ENCODE measurements at regions not wholly inside any gene's neighbourhood (a gene's known extent, or its start where the extent isn't known, plus 50 kb on each side); places are given as distances from the start of the nearest gene placed in this dataset.

- H3K4me3 Mint-ChIP-seq, result no peak overlapping the region
- CTCF ChIA-PET, result interaction anchor here (0.8 to 1.4 kb wide), 2 partner anchors 10 to 47 kb away, joined by 4 read pairs; no protein-coding TSS in a partner anchor
- DNase-seq, result no peak
- POLR2A ChIA-PET, result no interaction called here
- H3K4me1 Mint-ChIP-seq, result no peaks in the 10 kb centered on the region
- H3K36me3 Mint-ChIP-seq (ENCODE audit: low read depth), result no peaks in the 10 kb centered on the region
- H3K27ac Mint-ChIP-seq, result no peak overlapping the region
- no peaks in the 10 kb centered on the region for H3K9me3 Mint-ChIP-seq
- H3K27me3 Mint-ChIP-seq, result no peaks in the 10 kb centered on the region
Observed at GRCh38 chr13:77415253-77416071, 88.6 kb upstream of the MYCBP2 start.

DNA sequence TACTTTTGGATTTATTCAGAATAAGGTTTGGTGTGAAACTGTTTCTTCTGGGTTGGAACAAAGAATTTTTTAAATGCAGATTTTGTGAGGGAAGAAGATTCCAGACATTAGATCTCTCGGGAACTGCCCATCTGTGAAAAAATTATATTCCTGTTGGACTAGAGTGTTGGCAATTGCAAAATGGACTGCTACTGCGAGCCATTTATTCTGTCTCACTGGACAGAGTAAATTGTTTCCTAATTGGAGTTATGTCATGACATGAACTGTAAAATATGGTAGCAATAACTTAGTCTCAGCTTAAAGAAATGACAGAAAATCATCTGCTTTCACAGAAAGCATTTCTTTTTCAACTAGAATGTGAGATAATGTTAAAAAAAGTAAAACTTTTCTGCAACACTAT lies 86.0 kb upstream of the MYCBP2 start:
- no peaks in the 10 kb centered on the region for H3K9me3 Mint-ChIP-seq
- no peak for DNase-seq
- POLR2A ChIA-PET, result no interaction called here
- H3K27me3 Mint-ChIP-seq, result no peaks in the 10 kb centered on the region
- H3K36me3 Mint-ChIP-seq (ENCODE audit: low read depth), result no peaks in the 10 kb centered on the region
- CTCF ChIA-PET, result no interaction called here
- H3K4me3 Mint-ChIP-seq, result no peak overlapping the region
- H3K27ac Mint-ChIP-seq, result no peak overlapping the region
- no peaks in the 10 kb centered on the region for H3K4me1 Mint-ChIP-seq

- Mint-ChIP-seq H3K27me3 (no peaks in the 10 kb centered on the region), H3K36me3 (ENCODE audit: low read depth) (no peaks in the 10 kb centered on the region), H3K27ac (no peak overlapping the region), H3K4me3 (no peak overlapping the region), H3K4me1 (no peaks in the 10 kb centered on the region), H3K9me3 (no peaks in the 10 kb centered on the region)
- POLR2A ChIA-PET, result no interaction called here
- CTCF ChIA-PET, result no interaction called here
- no peak for DNase-seq
Observed at GRCh38 chr13:77412116-77412635, 85.3 kb upstream of the MYCBP2 start.

GRCh38 chr13:77409412-77409811 lies 82.5 kb upstream of the MYCBP2 start:
- no peak for DNase-seq
- Mint-ChIP-seq H3K27me3 (no peaks in the 10 kb centered on the region), H3K4me3 (no peak overlapping the region), H3K4me1 (no peaks in the 10 kb centered on the region), H3K27ac (no peak overlapping the region), H3K36me3 (ENCODE audit: low read depth) (no peaks in the 10 kb centered on the region), H3K9me3 (no peaks in the 10 kb centered on the region)
- CTCF ChIA-PET, result no interaction called here
- POLR2A ChIA-PET, result no interaction called here

- H3K27ac Mint-ChIP-seq, result no peak overlapping the region
- CTCF ChIA-PET, result no interaction called here
- H3K4me3 Mint-ChIP-seq, result no peak overlapping the region
- no peaks in the 10 kb centered on the region for H3K4me1 Mint-ChIP-seq
- H3K36me3 Mint-ChIP-seq (ENCODE audit: low read depth), result no peaks in the 10 kb centered on the region
- H3K9me3 Mint-ChIP-seq, result no peaks in the 10 kb centered on the region
- POLR2A ChIA-PET, result no interaction called here
- H3K27me3 Mint-ChIP-seq, result no peaks in the 10 kb centered on the region
- DNase-seq, result no peak
Observed at GRCh38 chr13:77406644-77407440, 79.9 kb upstream of the MYCBP2 start.

- no peak for DNase-seq
Observed at GRCh38 chr13:77398825-77399620, 72.1 kb upstream of the MYCBP2 start.

GRCh38 chr13:77397636-77398035 lies 70.7 kb upstream of the MYCBP2 start:
- Mint-ChIP-seq H3K36me3 (ENCODE audit: low read depth) (no peaks in the 10 kb centered on the region), H3K4me1 (peaks cover 11% of the 10 kb centered on the region), H3K4me3 (no peak overlapping the region), H3K9me3 (no peaks in the 10 kb centered on the region), H3K27me3 (peaks cover 14% of the 10 kb centered on the region), H3K27ac (no peak overlapping the region)
- POLR2A ChIA-PET, result no interaction called here
- DNase-seq, result no peak
- CTCF ChIA-PET, result interaction anchor here (2.2 kb wide), 1 partner anchor 9 kb away, joined by 5 read pairs; no protein-coding TSS in a partner anchor

More at GRCh38 chr13:77398825-77399620, 72.1 kb upstream of the MYCBP2 start:
- no peaks in the 10 kb centered on the region for H3K9me3 Mint-ChIP-seq
- CTCF ChIA-PET, result interaction anchor here (2.2 kb wide), 1 partner anchor 10 kb away, joined by 5 read pairs; no protein-coding TSS in a partner anchor
- H3K36me3 Mint-ChIP-seq (ENCODE audit: low read depth), result no peaks in the 10 kb centered on the region
- peaks cover 14% of the 10 kb centered on the region for H3K27me3 Mint-ChIP-seq
- no peak overlapping the region for H3K27ac Mint-ChIP-seq
- peaks cover under 1% of the 10 kb centered on the region for H3K4me1 Mint-ChIP-seq
- H3K4me3 Mint-ChIP-seq, result no peak overlapping the region
- POLR2A ChIA-PET, result no interaction called here

- H3K36me3 Mint-ChIP-seq (ENCODE audit: low read depth), result no peaks in the 10 kb centered on the region
- H3K4me1 Mint-ChIP-seq, result peaks cover 19% of the 10 kb centered on the region
- ChIA-PET CTCF (no interaction called here), POLR2A (no interaction called here)
- H3K4me3 Mint-ChIP-seq, result no peak overlapping the region
- DNase-seq, result no peak
- H3K27me3 Mint-ChIP-seq, result no peaks in the 10 kb centered on the region
- no peaks in the 10 kb centered on the region for H3K9me3 Mint-ChIP-seq
- H3K27ac Mint-ChIP-seq, result no peak overlapping the region
Observed at GRCh38 chr13:77391475-77391874, 64.6 kb upstream of the MYCBP2 start.

DNA sequence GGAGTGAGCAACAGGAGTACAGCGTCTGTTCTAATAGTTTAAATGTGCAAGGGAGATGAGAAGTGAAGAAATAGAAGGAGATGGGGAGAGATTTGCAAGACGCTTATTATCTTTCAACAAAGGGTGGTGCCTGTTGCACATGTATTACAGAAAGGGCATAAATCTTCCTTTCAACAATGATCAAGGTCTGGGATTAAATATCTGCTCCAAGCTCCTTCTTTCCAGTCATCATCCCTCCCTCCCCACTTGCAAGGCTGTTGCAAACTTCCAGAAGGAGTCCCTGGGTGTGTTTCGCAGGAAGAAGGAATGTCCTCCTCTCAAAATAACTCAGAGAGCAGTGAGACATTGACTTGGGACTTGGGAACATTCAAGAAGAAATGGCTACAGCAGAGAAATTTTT lies 63.5 kb upstream of the MYCBP2 start:
- Mint-ChIP-seq H3K4me3 (no peak overlapping the region), H3K36me3 (ENCODE audit: low read depth) (no peaks in the 10 kb centered on the region), H3K27ac (no peak overlapping the region), H3K9me3 (no peaks in the 10 kb centered on the region), H3K27me3 (no peaks in the 10 kb centered on the region), H3K4me1 (peaks cover 19% of the 10 kb centered on the region)
- POLR2A ChIA-PET, result no interaction called here
- CTCF ChIA-PET, result no interaction called here
- no peak for DNase-seq

- ChIA-PET CTCF (interaction anchor here (1.0 kb wide), 1 partner anchor 16 kb away, joined by 3 read pairs; no protein-coding TSS in a partner anchor), POLR2A (no interaction called here)
- H3K27ac Mint-ChIP-seq, result no peak overlapping the region
- H3K4me3 Mint-ChIP-seq, result no peak overlapping the region
- peaks cover 19% of the 10 kb centered on the region for H3K4me1 Mint-ChIP-seq
- H3K36me3 Mint-ChIP-seq (ENCODE audit: low read depth), result no peaks in the 10 kb centered on the region
- no peak for DNase-seq
- no peaks in the 10 kb centered on the region for H3K27me3 Mint-ChIP-seq
- no peaks in the 10 kb centered on the region for H3K9me3 Mint-ChIP-seq
Observed at GRCh38 chr13:77389625-77390000, 62.7 kb upstream of the MYCBP2 start.

DNA sequence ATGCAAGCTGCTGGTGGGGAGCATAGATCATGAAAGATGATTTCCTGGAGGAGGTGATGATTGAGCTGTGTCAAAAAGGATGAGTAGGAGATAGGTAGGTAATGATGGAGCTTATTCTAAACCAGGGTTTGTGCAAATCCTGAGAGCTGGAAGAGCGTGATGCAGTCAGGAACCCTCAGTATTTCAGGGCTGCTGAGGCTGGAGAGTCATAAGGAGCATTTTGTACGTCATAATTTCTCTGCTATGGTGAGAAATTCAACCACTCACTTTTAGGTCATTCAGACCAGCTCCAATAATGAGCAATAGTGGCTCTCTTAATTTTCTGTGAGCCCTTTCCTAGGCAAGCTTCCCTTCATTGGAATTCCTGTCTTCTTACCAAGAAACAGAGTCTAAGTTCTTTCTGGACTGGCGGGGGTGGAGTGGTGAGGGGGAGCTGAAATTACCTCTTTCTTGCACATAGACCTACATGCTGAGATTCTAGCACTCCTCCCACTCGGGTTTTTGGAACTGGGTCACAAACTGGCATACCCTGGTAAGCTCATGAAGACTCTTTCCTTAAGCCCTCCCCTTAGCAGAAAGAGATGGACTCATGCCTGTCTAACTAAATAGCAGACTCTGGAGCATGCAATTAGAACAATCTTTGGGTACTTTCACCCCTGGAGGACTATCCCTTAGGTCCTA lies 62.2 kb upstream of the MYCBP2 start:
- no peak for DNase-seq
- Mint-ChIP-seq H3K4me1 (peaks cover 19% of the 10 kb centered on the region), H3K4me3 (no peak overlapping the region), H3K36me3 (ENCODE audit: low read depth) (no peaks in the 10 kb centered on the region), H3K27ac (no peak overlapping the region), H3K27me3 (no peaks in the 10 kb centered on the region), H3K9me3 (no peaks in the 10 kb centered on the region)
- ChIA-PET CTCF (interaction anchor here (1.0 to 1.2 kb wide), 2 partner anchors 9 to 16 kb away, joined by 3 to 5 read pairs; no protein-coding TSS in a partner anchor), POLR2A (no interaction called here)

- Mint-ChIP-seq H3K27ac (no peak overlapping the region), H3K36me3 (ENCODE audit: low read depth) (no peaks in the 10 kb centered on the region), H3K4me1 (peaks cover 7% of the 10 kb centered on the region), H3K9me3 (no peaks in the 10 kb centered on the region), H3K27me3 (peaks cover 4% of the 10 kb centered on the region), H3K4me3 (no peak overlapping the region)
- POLR2A ChIA-PET, result no interaction called here
- DNase-seq, result no peak
- CTCF ChIA-PET, result no interaction called here
Observed at GRCh38 chr13:77387607-77388200, 60.8 kb upstream of the MYCBP2 start.
